ENCODE measurements at regions not wholly inside any gene's neighbourhood (a gene's known extent, or its start where the extent isn't known, plus 50 kb on each side); places are given as distances from the start of the nearest gene placed in this dataset.

DNA sequence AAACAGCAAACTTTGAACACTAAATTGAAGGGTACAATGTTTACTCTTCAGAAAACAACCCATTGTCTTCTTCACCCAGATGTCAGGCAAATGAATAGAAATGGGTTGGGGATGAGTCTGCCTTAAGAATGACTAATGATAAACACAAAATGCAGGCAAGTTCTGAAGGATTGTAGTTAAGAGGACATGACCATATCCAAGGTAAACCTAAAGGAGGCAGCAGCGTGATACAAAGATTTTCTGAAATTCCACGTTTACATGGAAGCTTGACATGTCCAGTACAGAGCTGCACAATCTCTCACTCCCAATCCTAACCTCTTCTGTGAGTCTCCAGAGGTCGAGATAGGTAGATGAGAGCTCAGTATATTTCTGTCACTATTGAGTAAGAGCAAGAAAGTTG lies 1263.2 kb upstream of the CDH6 start:
- TF ChIP-seq, protein P1, sequence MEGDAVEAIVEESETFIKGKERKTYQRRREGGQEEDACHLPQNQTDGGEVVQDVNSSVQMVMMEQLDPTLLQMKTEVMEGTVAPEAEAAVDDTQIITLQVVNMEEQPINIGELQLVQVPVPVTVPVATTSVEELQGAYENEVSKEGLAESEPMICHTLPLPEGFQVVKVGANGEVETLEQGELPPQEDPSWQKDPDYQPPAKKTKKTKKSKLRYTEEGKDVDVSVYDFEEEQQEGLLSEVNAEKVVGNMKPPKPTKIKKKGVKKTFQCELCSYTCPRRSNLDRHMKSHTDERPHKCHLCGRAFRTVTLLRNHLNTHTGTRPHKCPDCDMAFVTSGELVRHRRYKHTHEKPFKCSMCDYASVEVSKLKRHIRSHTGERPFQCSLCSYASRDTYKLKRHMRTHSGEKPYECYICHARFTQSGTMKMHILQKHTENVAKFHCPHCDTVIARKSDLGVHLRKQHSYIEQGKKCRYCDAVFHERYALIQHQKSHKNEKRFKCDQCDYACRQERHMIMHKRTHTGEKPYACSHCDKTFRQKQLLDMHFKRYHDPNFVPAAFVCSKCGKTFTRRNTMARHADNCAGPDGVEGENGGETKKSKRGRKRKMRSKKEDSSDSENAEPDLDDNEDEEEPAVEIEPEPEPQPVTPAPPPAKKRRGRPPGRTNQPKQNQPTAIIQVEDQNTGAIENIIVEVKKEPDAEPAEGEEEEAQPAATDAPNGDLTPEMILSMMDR (IDR thresholded peaks at IDR 0.05), result no peak
- TF ChIP-seq POLR2A (IDR thresholded peaks at IDR 0.05), result no peak

Measured in prostate gland (tissue), 2 donors.